ENCODE measurements at regions not wholly inside any gene's neighbourhood (a gene's known extent, or its start where the extent isn't known, plus 50 kb on each side); places are given as distances from the start of the nearest gene placed in this dataset.

DNA sequence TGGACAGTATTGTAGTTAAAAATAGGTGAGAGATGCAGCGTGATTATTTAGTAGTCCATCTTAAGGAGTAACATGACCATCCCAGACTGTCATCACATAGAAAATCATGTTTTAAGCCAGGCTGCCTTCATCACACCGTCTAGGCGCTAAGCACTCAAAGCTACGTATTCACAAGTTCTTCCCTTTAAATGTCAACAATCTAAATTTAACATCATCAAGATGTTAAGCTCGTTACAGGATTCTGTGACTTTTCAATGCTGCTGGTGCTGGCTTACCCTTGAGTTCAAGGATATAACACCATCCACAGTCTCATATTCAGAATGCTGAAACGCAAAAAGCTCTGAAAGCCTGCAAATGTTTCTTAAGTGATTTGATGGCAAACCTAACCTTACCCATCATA, 109.5 kb upstream of the CDCA7L start:
- Histone ChIP-seq H3K36me3 (no peaks in the 10 kb centered on the region), H3K4me1 (no peaks in the 10 kb centered on the region), H3K4me3 (no peak overlapping the region), H3K27ac (no peak overlapping the region), H3K27me3 (no peaks in the 10 kb centered on the region), H3K9me3 (no peaks in the 10 kb centered on the region)
- TF ChIP-seq POLR2A (IDR thresholded peaks at IDR 0.05) (no peak), EP300 (IDR thresholded peaks at IDR 0.05) (no peak)
- TF ChIP-seq, protein P1, sequence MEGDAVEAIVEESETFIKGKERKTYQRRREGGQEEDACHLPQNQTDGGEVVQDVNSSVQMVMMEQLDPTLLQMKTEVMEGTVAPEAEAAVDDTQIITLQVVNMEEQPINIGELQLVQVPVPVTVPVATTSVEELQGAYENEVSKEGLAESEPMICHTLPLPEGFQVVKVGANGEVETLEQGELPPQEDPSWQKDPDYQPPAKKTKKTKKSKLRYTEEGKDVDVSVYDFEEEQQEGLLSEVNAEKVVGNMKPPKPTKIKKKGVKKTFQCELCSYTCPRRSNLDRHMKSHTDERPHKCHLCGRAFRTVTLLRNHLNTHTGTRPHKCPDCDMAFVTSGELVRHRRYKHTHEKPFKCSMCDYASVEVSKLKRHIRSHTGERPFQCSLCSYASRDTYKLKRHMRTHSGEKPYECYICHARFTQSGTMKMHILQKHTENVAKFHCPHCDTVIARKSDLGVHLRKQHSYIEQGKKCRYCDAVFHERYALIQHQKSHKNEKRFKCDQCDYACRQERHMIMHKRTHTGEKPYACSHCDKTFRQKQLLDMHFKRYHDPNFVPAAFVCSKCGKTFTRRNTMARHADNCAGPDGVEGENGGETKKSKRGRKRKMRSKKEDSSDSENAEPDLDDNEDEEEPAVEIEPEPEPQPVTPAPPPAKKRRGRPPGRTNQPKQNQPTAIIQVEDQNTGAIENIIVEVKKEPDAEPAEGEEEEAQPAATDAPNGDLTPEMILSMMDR (IDR thresholded peaks at IDR 0.05) = no peak
- no peak for DNase-seq (ENCODE audit: low spot score in 2 of 2)
- WGBS, 2 donors = 60 to 64% methylated on average over 6 of the region's 6 CpGs

DNA sequence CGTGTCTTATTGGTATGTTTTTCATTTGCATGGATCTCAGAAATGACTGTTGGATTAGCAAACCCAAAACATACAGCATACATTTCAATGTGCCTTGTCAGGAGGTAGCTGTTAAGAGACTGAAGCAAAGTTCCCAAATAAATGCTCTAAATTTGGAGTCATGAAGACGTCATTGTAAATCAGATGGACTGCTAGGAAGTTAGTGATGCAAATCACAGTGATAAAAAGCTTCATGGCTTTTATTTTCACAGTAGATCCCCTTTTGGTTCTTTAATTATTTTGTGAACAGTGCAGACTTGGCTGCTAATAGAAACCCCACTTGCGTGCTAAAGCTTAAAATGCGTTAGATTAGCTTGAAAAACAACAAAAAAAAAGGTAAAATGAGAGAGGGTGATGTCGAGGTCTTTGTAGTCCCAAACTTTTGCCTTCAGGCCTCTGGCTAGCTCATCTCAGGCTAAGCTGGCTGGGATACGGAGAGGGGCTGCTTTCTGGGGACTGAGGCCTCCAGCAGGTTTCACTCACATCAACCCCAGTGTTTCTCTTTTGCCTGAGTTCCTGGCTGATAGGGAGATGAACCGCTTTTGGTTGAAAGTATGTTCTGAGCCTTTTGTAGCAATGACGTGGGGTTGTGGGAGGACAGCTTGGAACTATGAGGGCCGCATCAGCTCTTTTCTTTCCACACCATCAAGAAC, 107.1 kb upstream of the CDCA7L start:
- TF ChIP-seq, protein P1 (IDR thresholded peaks at IDR 0.05) = no peak
- TF ChIP-seq EP300 (IDR thresholded peaks at IDR 0.05) (no peak), POLR2A (IDR thresholded peaks at IDR 0.05) (no peak)
- Histone ChIP-seq H3K9me3 (no peaks in the 10 kb centered on the region), H3K27ac (no peak overlapping the region), H3K4me3 (no peak overlapping the region), H3K27me3 (peaks cover 0 to 6% of the 10 kb centered on the region in 2 donors), H3K36me3 (no peaks in the 10 kb centered on the region), H3K4me1 (no peaks in the 10 kb centered on the region)
- no peak for DNase-seq (ENCODE audit: low spot score in 2 of 2)
- WGBS, 2 donors = 67 to 68% methylated on average over 9 of the region's 9 CpGs

DNA sequence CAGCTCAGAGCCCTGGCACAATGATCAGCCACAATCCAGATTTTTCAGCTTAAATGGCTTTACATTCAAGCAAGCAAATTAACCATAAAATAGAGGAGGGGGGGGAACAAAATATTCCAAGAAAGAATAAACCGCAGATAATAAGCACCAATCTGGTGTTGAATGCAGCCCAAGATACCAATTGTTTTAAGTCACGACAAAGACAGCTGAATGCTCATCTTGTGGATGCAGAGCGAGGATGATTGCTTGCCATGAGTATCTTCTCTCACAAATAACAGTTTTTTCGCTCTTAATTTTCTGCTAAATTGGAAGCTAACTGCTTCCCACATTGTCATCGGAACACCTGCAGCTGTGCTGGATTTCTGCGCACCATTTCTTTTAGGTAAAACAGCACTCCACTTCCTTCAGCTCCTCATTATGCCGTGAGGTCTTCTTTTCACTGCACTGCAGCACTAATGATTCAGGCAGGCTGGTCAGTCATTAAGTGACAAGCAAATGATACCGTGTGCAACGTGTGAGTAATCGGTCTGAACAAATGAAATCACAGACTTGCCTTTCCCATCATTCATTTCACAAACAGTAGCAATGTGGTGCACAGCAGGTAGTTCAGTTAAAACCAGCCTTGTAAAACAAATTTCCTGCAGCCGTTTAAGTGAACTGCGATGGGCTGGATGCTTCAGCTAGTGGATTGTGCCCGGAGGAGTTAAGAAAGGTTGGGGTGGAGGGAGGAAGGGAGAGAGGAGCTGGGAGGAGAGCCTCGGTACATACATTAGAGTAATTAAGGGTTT, 106.4 kb upstream of the CDCA7L start:
- no peak for DNase-seq (ENCODE audit: low spot score in 2 of 2)
- no peaks in the 10 kb centered on the region for H3K9me3 ChIP-seq
- no peak overlapping the region for H3K4me3 ChIP-seq
- TF ChIP-seq EP300 (IDR thresholded peaks at IDR 0.05) (no peak), POLR2A (IDR thresholded peaks at IDR 0.05) (no peak)
- TF ChIP-seq, protein P1 (IDR thresholded peaks at IDR 0.05) = no peak
- H3K27me3 ChIP-seq = peaks cover 0 to 6% of the 10 kb centered on the region in 2 donors
- H3K36me3 ChIP-seq = no peaks in the 10 kb centered on the region
- no peaks in the 10 kb centered on the region for H3K4me1 ChIP-seq
- WGBS, 2 donors = 42% methylated on average over 14 of the region's 14 CpGs
- no peak overlapping the region for H3K27ac ChIP-seq

DNA sequence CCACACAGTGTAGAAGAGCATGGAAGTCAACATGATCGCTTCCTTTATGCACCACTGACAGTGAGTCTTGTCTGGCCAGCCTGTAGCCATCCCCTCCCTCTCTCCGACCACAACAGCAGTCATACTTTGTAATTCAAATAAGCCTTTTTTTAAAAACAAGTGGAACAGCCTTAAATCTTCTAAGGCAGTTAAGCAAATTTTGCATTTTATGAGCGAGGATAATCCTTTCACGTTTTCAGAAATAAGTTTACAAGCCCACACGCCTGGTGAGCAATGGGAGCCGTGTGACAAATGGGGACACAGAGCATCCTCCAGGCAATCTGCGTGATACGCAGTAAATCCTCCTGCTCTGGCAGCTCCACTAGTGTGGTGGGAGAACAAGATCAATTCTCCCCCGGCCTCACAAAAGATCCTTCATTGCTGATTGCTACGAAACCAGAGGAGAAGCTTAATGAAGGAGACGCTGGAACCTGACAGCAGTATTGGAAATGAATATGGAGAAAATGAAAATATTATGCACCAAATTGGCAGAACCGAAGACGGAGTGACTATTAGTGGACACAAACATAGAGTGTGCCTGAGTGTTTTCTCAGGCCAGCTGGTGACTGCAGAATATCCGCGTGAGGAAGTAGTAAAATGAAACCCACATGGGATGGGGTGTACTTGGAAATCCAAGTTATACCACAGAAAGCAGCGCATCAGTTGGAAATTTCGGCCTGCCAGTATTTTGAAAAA, 104.2 kb upstream of the CDCA7L start:
- H3K4me1 ChIP-seq = no peaks in the 10 kb centered on the region
- no peaks in the 10 kb centered on the region for H3K36me3 ChIP-seq
- no peak overlapping the region for H3K27ac ChIP-seq
- DNase-seq (ENCODE audit: low spot score in 2 of 2) = no peak
- peaks cover 0 to 6% of the 10 kb centered on the region in 2 donors for H3K27me3 ChIP-seq
- TF ChIP-seq EP300 (IDR thresholded peaks at IDR 0.05) (no peak), POLR2A (IDR thresholded peaks at IDR 0.05) (no peak)
- TF ChIP-seq, protein P1 (IDR thresholded peaks at IDR 0.05) = no peak
- H3K4me3 ChIP-seq = no peak overlapping the region
- no peaks in the 10 kb centered on the region for H3K9me3 ChIP-seq
- WGBS, 2 donors = 52 to 62% methylated on average over 17 of the region's 17 CpGs

All from tibial nerve (tissue), 4 donors.